Heart right ventricle (tissue), 16 donors: ENCODE measurements at regions not wholly inside any gene's neighbourhood (a gene's known extent, or its start where the extent isn't known, plus 50 kb on each side); places are given as distances from the start of the nearest gene placed in this dataset.
A peak's percentile ranks its signal among the peaks of the same experiment; 100 is the strongest.
"Not testable (repeated sequence)": the region's sequence is repeated elsewhere in the genome, so short reads cannot be mapped to it uniquely, and the experiment has no call there.

ENCODE experiments used
- ATAC-seq, 8 donors: fragments of 200-7000 bp; cut with Tn5 transposase; one replicate each; pipeline ENCODE4 v1.9.1; 2020; ENCODE audit warnings: mild to moderate bottlenecking in 8 of 8, moderate library complexity in 8 of 8, moderate number of reproducible peaks in 1 of 8
- DNase-seq, 2 donors: peaks; one replicate each; pipeline ENCODE4 v3.0.0-alpha.2; 2020
- H3K27ac ChIP-seq, 10 donors: fragments of 200-600 bp; sonication (generic) in 2 of 10; one replicate each; pipeline versions ENCODE4 v1.5.0 to v1.8.0; 2020 to 2022; ENCODE audit warnings: mild to moderate bottlenecking in 3 of 10
- H3K27me3 ChIP-seq, 7 donors: fragments of 200-600 bp; one replicate each; pipeline ENCODE4 v1.8.0; 2021 to 2022; ENCODE audit warnings: mild to moderate bottlenecking in 2 of 7
- H3K36me3 ChIP-seq, 9 donors: fragments of 200-600 bp; sonication (generic) in 1 of 9; one replicate each; pipeline versions ENCODE4 v1.5.0 to v1.8.0; 2020 to 2022; ENCODE audit warnings: mild to moderate bottlenecking in 2 of 9
- H3K4me1 ChIP-seq, 9 donors: fragments of 200-600 bp; sonication (generic) in 1 of 9; one replicate each; pipeline versions ENCODE4 v1.5.0 to v1.8.0; 2020 to 2022; ENCODE audit warnings: mild to moderate bottlenecking in 4 of 9
- H3K4me3 ChIP-seq, 10 donors: fragments of 200-600 bp; sonication (generic) in 2 of 10; one replicate each; pipeline versions ENCODE4 v1.5.0 to v1.8.0; 2020 to 2022; ENCODE audit warnings: mild to moderate bottlenecking in 7 of 10, moderate library complexity in 2 of 10
- H3K9me3 ChIP-seq, 11 donors: fragments of 200-600 bp in 10 of 11; sonication (generic) in 2 of 11; one replicate each; pipeline versions ENCODE4 v1.5.0 to v1.8.0; 2013 to 2022; ENCODE audit warnings: mild to moderate bottlenecking in 2 of 11, control low read depth in 1 of 11, moderate library complexity in 1 of 11
- WGBS, 2 donors: extraction: QIAGEN DNeasy Blood & Tissue Kit; methylation state at CpG; one replicate each; pipeline ENCODE4 v1.1.7; 2013; ENCODE audit warnings: inconsistent platforms in 1 of 2; 5-methylcytosine and 5-hydroxymethylcytosine counted together
- intact Hi-C, 10 donors: fragments of 100-400 bp; cut with DNase I; formaldehyde crosslinking; loops; one replicate each; pipeline versions ENCODE4 v1.11.1 to v1.14.2; 2022
- TF ChIP-seq, protein P1 (sequence below), 9 donors: fragments of 200-600 bp; sonication (generic) in 2 of 9; IDR thresholded peaks; one replicate each; pipeline versions ENCODE4 v1.5.0 to v1.8.0; 2021 to 2022; ENCODE audit warnings: antibody characterized with exemption in 9 of 9, mild to moderate bottlenecking in 5 of 9, moderate library complexity in 1 of 9
- donor health status: Arrhythmogenic right ventricular cardiomyopathy.
- donor health status: ischemic (EF 13 %, LVEDD 7.1; RV severe dilation, severe dysfunction).
- donor health status: healthy with polysubstance abuse.
- donor health status: DM: no; HTN: yes; CAD: no.
- donor health status: DM: no; HTN: no; CAD: no.
- donor health status: ischemic (EF 25% LVEDD 6.9; RV normal size, moderate dysfunction).
- donor health status: ischemic (EF 25% LVEDD 5.7; RV mildly dilated, moderate dysfunction).
- donor health status: healthy.
- donor health status: DM: yes; HTN: yes; CAD: no.
- donor health status: Ischemic cardiomyopathy.
- donor health status: ischemic (EF 35%, LVEDD 5.7; RV mildly dilated, moderate dysfunction).
- donor health status: nonischemic (EF 11% LVEDD 7.7; RV severe dilation, severe dysfunction).
- donor health status: DM: yes; HTN: yes; CAD: no.
- donor health status: PGD.
- donor health status: ischemic (EF 29% LVEDD 5.4; RV normal size, mild dysfunction).
- donor health status: nonischemic (EF 23%, LVEDD 6.1; RV moderate dilation, normal function).

DNA sequence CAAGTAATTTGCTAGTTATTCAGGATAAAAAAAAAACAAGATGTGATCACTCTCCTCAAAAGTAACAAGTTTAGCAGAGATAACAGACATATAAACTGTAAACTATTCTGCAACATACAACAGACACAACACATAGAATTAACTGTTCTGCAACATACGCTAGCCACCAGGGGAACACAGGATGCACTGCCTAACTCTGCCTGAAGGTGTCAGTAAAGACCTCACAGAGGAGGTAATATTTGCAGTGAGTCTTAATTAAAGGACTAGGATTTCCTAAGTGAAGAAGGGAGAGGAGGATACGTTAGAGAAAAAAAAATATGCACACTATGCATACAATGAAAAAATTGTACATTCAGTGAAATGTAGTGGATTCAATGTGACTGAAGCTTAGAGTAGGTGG lies 129.6 kb downstream of the NBPF8 start:
- peaks cover 0 to 32% (median 2%) of the 10 kb centered on the region in 9 donors for H3K36me3 ChIP-seq
- H3K27ac ChIP-seq, H3K4me1 ChIP-seq, H3K27me3 ChIP-seq, H3K4me3 ChIP-seq, H3K9me3 ChIP-seq, intact Hi-C loops: not testable (repeated sequence)
- TF ChIP-seq, protein P1, sequence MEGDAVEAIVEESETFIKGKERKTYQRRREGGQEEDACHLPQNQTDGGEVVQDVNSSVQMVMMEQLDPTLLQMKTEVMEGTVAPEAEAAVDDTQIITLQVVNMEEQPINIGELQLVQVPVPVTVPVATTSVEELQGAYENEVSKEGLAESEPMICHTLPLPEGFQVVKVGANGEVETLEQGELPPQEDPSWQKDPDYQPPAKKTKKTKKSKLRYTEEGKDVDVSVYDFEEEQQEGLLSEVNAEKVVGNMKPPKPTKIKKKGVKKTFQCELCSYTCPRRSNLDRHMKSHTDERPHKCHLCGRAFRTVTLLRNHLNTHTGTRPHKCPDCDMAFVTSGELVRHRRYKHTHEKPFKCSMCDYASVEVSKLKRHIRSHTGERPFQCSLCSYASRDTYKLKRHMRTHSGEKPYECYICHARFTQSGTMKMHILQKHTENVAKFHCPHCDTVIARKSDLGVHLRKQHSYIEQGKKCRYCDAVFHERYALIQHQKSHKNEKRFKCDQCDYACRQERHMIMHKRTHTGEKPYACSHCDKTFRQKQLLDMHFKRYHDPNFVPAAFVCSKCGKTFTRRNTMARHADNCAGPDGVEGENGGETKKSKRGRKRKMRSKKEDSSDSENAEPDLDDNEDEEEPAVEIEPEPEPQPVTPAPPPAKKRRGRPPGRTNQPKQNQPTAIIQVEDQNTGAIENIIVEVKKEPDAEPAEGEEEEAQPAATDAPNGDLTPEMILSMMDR (IDR thresholded peaks at IDR 0.05), result peak; percentile 33 to 58 (median 51)
- ATAC-seq (peak; percentile 46 to 86 (median 76)), DNase-seq (peak; percentile 15 to 78)
- 3 to 13% methylated on average over 1 of the region's 2 CpGs for WGBS, 2 donors

GRCh38 chr1:120550335-120550734 lies 135.5 kb downstream of the NBPF8 start:
- H3K9me3 ChIP-seq, H3K27ac ChIP-seq, H3K4me3 ChIP-seq, H3K27me3 ChIP-seq, ATAC-seq, DNase-seq, intact Hi-C loops: not testable (repeated sequence)
- Histone ChIP-seq H3K36me3 (peaks cover 0 to 18% (median 0%) of the 10 kb centered on the region in 9 donors), H3K4me1 (peaks cover 0 to 12% (median 0%) of the 10 kb centered on the region in 9 donors)
- WGBS, 2 donors, result 57% methylated on average over 1 of the region's 2 CpGs; no CpG with 5 or more reads in 1 of the 2 donors

GRCh38 chr1:120552190-120552589 lies 137.4 kb downstream of the NBPF8 start:
- H3K27me3 ChIP-seq, H3K27ac ChIP-seq, intact Hi-C loops, DNase-seq, ATAC-seq, H3K4me3 ChIP-seq, H3K9me3 ChIP-seq: not testable (repeated sequence)
- peaks cover 0 to 13% (median 0%) of the 10 kb centered on the region in 9 donors for H3K36me3 ChIP-seq
- H3K4me1 ChIP-seq, result peaks cover 0 to 21% (median 3%) of the 10 kb centered on the region in 9 donors

GRCh38 chr1:120557605-120558302 lies 142.9 kb downstream of the NBPF8 start:
- Histone ChIP-seq H3K4me3 (peak overlapping the region in 9 of 10 donors; percentile 36 to 64 (median 49)), H3K4me1 (peaks cover 0 to 21% (median 3%) of the 10 kb centered on the region in 9 donors), H3K27ac (peak overlapping the region in 1 of 10 donors; percentile 67)
- H3K27me3 ChIP-seq, H3K36me3 ChIP-seq, H3K9me3 ChIP-seq, intact Hi-C loops, DNase-seq: not testable (repeated sequence)
- peak; percentile 16 to 30 (median 22) for ATAC-seq
- 3 to 9% methylated on average over 9 to 13 of the region's 46 CpGs for WGBS, 2 donors

GRCh38 chr1:120558303-120559060 lies 143.6 kb downstream of the NBPF8 start:
- DNase-seq (peak; percentile 70 to 79), ATAC-seq (peak; percentile 89 to 97 (median 96))
- 0% methylated on average over 26 to 36 of the region's 72 CpGs for WGBS, 2 donors
- intact Hi-C loops, H3K36me3 ChIP-seq, H3K27me3 ChIP-seq, H3K9me3 ChIP-seq: not testable (repeated sequence)
- H3K4me3 ChIP-seq, result peak overlapping the region in 9 of 10 donors; percentile 36 to 64 (median 53)
- H3K27ac ChIP-seq, result peak overlapping the region in 6 of 10 donors; percentile 46 to 67 (median 59)
- peaks cover 0 to 21% (median 3%) of the 10 kb centered on the region in 9 donors for H3K4me1 ChIP-seq
- TF ChIP-seq, protein P1 (IDR thresholded peaks at IDR 0.05), result peak in 1 of 9 donors; percentile 9

GRCh38 chr1:120561767-120562166 lies 146.9 kb downstream of the NBPF8 start:
- DNase-seq, H3K27ac ChIP-seq, H3K36me3 ChIP-seq, H3K4me3 ChIP-seq, H3K9me3 ChIP-seq, H3K27me3 ChIP-seq, intact Hi-C loops, ATAC-seq, H3K4me1 ChIP-seq: not testable (repeated sequence)
- WGBS, 2 donors, result 65 to 70% methylated on average over 3 of the region's 3 CpGs

DNA sequence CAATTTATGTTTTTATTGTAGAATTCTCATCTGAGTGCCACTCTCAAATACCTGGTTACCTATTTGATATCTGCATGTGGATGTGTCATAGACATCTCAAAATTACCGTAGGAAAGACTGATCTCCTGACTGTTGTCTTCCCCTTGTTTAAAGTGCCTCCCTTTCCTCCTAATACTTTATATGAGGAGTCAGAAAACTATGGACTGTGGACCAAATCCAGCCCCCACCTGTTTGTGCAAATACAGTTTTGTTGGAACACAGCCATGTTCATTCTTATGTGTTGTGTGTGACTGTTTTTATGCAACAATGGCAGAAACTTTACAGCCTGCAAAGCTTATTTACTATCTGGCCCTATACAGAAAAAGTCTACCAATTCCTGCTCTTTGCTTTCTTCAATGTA lies 150.6 kb downstream of the NBPF8 start:
- H3K4me1 ChIP-seq, H3K4me3 ChIP-seq, intact Hi-C loops, H3K27me3 ChIP-seq, ATAC-seq, H3K27ac ChIP-seq, H3K36me3 ChIP-seq, DNase-seq, H3K9me3 ChIP-seq: not testable (repeated sequence)
- no CpG with 5 or more reads among the region's 1 CpG for WGBS, 2 donors

- H3K27me3 ChIP-seq, H3K27ac ChIP-seq, H3K9me3 ChIP-seq, H3K4me1 ChIP-seq, H3K36me3 ChIP-seq, DNase-seq, ATAC-seq, H3K4me3 ChIP-seq, intact Hi-C loops: not testable (repeated sequence)
- no CpG with 5 or more reads among the region's 3 CpGs for whole genome bisulfite sequencing, 2 donors
Measured at GRCh38 chr1:120567620-120568019, 152.8 kb downstream of the NBPF8 start.

DNA sequence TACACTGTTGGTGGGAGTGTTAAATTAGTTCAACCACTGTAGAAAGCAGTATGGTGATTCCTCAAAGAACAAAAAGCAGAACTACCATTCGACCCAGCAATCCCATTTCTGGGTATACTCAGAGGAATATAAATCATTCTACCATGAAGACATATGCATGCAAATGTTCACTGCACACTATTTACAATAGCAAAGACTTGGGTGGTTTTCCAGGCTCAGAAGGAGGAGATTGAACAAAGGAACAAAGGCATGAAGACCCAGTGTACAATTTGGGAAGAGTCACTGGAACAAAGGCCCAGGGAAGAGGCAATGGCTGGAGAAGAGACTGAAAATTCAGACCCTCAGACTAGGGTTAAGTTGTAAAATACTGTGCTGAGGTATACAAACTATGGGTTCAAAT lies 148.5 kb upstream of the NBPF26 start:
- intact Hi-C loops, H3K4me3 ChIP-seq, H3K27me3 ChIP-seq, H3K9me3 ChIP-seq, H3K4me1 ChIP-seq, H3K27ac ChIP-seq, H3K36me3 ChIP-seq, DNase-seq, ATAC-seq: not testable (repeated sequence)
- WGBS, 2 donors, result no CpG with 5 or more reads among the region's 1 CpG
